ENCODE measurements at regions not wholly inside any gene's neighbourhood (a gene's known extent, or its start where the extent isn't known, plus 50 kb on each side); places are given as distances from the start of the nearest gene placed in this dataset.

DNA sequence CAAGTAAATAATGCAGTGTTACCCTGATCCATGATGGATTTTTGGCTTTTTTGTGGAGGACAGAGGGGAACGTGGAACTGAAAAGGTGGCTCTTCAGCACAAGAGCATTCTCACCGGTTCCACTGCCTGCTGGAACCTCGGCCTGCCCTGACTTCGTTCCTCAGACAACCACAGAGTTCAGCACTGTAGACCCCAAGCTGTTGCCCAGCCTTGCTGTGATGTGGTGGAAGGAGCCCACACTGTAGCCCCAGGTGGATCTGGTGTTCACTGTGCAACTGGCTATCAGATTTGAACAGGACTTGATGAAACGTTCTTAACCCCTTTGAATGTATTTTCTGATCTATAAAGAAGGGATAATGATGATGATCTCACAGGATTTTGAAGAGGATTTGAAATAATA is 293.5 kb downstream of the TRIB2 start:
- Mint-ChIP-seq H3K27me3 (ENCODE audit: low read depth) (peaks cover 21% of the 10 kb centered on the region), H3K9me3 (no peaks in the 10 kb centered on the region), H3K36me3 (ENCODE audit: low read depth) (no peaks in the 10 kb centered on the region), H3K4me3 (no peak overlapping the region), H3K4me1 (ENCODE audit: low read depth) (no peaks in the 10 kb centered on the region), H3K27ac (no peak overlapping the region)
- no peak for DNase-seq
- CTCF ChIA-PET = interaction anchor here (1.8 kb wide), 1 partner anchor 79 kb away, joined by 5 read pairs; no protein-coding TSS in a partner anchor
- intact Hi-C loops (cut with micrococcal nuclease) = no loop called here

DNA sequence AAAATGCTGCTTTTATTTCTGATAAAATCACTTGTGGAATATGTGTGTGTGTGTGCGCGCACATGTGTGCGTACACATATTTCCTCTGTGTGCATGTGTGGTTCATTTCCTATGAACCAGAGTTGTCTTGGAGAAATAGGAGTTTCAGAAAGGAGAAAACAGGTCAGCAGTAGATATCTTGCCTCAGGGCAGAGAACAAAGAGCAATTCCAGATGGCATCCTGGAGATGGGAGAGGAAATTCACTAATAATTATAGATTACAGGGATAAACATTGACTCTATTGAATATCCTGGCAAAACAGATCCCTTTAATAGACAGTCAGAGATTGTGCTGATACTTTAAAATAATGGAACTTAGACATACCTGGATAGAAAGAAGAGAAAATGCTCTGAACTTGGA is 298.0 kb downstream of the TRIB2 start:
- no peak overlapping the region for H3K27ac Mint-ChIP-seq

DNA sequence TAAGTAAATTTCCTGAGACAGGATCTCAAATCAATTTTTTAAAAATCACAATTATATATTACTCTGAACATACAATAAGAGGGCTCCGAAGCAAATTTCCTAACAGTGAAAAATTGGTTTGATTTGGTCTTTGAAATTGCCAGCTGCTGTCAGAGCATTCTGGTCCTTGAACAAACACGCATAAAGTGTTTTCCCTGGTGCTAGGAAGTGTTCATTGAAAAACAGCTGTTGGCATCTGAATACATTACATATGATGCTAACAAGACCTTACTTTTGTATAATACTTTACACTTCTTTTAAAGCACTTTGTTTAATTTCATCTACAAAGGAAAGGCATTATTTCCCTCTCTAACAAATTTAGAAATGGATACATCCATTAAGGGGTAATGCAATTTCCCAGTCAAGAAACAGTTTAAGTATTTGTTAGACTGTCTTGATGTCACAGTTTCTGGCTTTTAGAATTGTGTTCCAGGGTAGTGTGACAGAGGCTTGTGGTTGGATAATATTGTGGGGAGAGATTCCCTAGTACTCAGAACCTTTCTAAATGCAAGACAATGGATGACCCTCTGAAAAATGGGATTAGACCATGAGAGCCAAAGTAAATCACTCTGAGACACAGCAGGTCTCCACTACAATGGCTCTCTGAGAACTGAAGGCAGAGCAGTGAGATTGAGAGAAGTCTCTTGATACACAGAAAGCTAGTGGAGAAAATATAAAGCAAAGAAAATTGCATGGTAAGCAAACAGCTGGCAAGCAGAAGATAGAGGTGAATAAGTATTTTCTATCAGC is 299.0 kb downstream of the TRIB2 start:
- CTCF ChIA-PET = interaction anchor here (2.7 kb wide), 1 partner anchor 9 kb away, joined by 12 read pairs; no protein-coding TSS in a partner anchor
- no peak overlapping the region for H3K27ac Mint-ChIP-seq
- intact Hi-C loops (cut with micrococcal nuclease) = no loop called here

More for the DNA sequence above, 298.0 kb downstream of the TRIB2 start:
- DNase-seq = no peak
- no peaks in the 10 kb centered on the region for H3K9me3 Mint-ChIP-seq
- intact Hi-C loops (cut with micrococcal nuclease) = no loop called here
- CTCF ChIA-PET = no interaction called here
- H3K27me3 Mint-ChIP-seq (ENCODE audit: low read depth) = peaks cover 24% of the 10 kb centered on the region
- no peaks in the 10 kb centered on the region for H3K36me3 Mint-ChIP-seq (ENCODE audit: low read depth)
- no peak overlapping the region for H3K4me3 Mint-ChIP-seq
- H3K4me1 Mint-ChIP-seq (ENCODE audit: low read depth) = no peaks in the 10 kb centered on the region

DNA sequence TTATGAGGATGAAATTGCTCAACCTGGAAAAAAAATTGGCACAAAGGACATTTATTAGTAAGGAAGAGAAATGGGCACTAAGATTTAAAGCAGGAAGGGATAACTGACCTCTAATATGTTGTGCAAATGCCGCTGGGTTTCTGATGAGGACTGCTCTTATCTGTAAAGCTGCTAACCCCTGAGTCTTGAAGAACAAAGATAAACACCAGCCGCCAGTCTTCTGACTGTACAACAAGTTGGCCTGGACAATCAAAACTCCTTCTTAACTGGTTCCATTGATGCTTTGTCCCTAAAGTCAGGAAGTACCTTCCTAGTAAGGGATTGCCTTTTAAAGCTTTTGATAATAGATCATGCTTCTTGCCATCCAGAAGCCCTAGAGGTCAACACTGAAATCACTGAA is 301.8 kb downstream of the TRIB2 start:
- CTCF ChIA-PET = interaction anchor here (1.8 to 2.7 kb wide), 2 partner anchors 11 to 27 kb away, joined by 5 to 12 read pairs; no protein-coding TSS in a partner anchor
- Mint-ChIP-seq H3K27ac (no peak overlapping the region), H3K9me3 (no peaks in the 10 kb centered on the region), H3K36me3 (ENCODE audit: low read depth) (no peaks in the 10 kb centered on the region), H3K27me3 (ENCODE audit: low read depth) (peaks cover 19% of the 10 kb centered on the region), H3K4me3 (no peak overlapping the region), H3K4me1 (ENCODE audit: low read depth) (no peaks in the 10 kb centered on the region)
- intact Hi-C loops (cut with micrococcal nuclease) = no loop called here
- no peak for DNase-seq

More for the DNA sequence above, 299.0 kb downstream of the TRIB2 start:
- no peak for DNase-seq
- Mint-ChIP-seq H3K4me1 (ENCODE audit: low read depth) (no peaks in the 10 kb centered on the region), H3K9me3 (no peaks in the 10 kb centered on the region), H3K36me3 (ENCODE audit: low read depth) (no peaks in the 10 kb centered on the region), H3K27me3 (ENCODE audit: low read depth) (peaks cover 23% of the 10 kb centered on the region), H3K4me3 (no peak overlapping the region)

DNA sequence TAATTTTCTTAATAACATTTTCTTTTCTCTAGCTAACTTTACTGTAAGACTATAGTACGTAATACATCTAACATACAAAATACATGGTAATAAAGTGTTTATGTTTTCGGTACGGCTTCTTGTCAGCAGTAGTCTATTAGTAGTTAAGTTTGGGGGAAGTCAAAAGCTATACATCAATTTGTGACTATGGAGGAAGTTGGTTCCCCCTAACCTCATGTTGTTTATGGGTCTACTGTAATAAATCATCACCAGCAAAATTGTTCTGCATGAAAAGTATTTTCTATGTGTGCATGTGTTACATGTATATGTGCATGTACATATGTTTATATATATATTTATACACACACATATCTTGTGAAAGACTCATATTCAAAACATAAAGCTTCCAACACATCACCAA is 303.0 kb downstream of the TRIB2 start:
- Mint-ChIP-seq H3K36me3 (ENCODE audit: low read depth) (no peaks in the 10 kb centered on the region), H3K4me3 (no peak overlapping the region), H3K4me1 (ENCODE audit: low read depth) (no peaks in the 10 kb centered on the region), H3K9me3 (no peaks in the 10 kb centered on the region), H3K27me3 (ENCODE audit: low read depth) (peaks cover 15% of the 10 kb centered on the region), H3K27ac (no peak overlapping the region)
- DNase-seq = no peak
- CTCF ChIA-PET = interaction anchor here (0.6 to 1.4 kb wide), 2 partner anchors 13 to 132 kb away, joined by 4 to 5 read pairs; no protein-coding TSS in a partner anchor
- intact Hi-C loops (cut with micrococcal nuclease) = no loop called here

DNA sequence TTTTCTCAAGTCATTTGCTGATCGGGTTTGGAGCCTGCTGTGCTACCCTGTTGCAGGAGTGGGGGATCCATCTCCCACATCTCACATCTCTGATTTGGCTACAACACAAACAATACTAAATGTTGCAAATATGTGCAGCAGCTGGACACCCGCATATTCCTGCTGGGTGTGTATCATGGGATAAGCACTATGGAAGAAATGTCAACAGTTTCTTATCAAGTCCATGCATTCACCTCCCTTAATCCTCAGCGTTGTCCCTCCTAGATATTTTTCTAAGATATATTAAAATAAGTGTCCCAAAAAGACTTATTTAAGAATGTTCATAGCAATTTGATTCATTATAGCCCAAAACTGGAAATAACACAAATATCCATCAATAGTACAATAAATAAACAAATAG is 303.7 kb downstream of the TRIB2 start:
- Mint-ChIP-seq H3K36me3 (ENCODE audit: low read depth) (no peaks in the 10 kb centered on the region), H3K27ac (no peak overlapping the region), H3K27me3 (ENCODE audit: low read depth) (peaks cover 15% of the 10 kb centered on the region), H3K4me1 (ENCODE audit: low read depth) (no peaks in the 10 kb centered on the region), H3K9me3 (no peaks in the 10 kb centered on the region), H3K4me3 (no peak overlapping the region)
- intact Hi-C loops (cut with micrococcal nuclease) = no loop called here
- CTCF ChIA-PET = interaction anchor here (0.6 to 1.4 kb wide), 2 partner anchors 14 to 132 kb away, joined by 4 to 5 read pairs; no protein-coding TSS in a partner anchor
- no peak for DNase-seq

DNA sequence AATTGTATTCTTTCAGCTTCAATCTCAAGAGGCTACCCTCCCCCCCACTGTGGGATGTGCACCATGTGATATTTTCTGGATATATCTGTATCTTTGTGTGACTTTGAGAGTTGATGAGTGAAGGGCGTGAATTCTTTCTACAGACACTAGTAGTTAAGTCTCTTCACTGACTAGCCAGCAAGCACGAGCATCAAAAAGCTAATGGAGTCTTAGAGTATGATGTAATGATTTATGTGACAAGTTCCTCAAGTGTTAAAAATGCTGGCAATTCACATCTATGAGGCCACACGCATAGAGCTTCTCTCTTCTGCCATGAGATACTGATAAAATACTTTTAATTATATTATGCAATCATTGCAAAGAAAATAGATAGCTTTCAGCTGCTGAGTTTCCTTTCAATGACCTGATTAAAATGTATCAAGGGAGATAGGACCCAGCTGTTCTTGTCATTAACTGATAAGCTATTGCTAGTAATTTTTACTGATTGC is 304.8 kb downstream of the TRIB2 start:
- peaks cover 12% of the 10 kb centered on the region for H3K27me3 Mint-ChIP-seq (ENCODE audit: low read depth)
- CTCF ChIA-PET = interaction anchor here (0.9 kb wide), 1 partner anchor 12 kb away, joined by 4 read pairs; no protein-coding TSS in a partner anchor
- no peak for DNase-seq
- H3K9me3 Mint-ChIP-seq = no peaks in the 10 kb centered on the region
- H3K36me3 Mint-ChIP-seq (ENCODE audit: low read depth) = no peaks in the 10 kb centered on the region
- no peak overlapping the region for H3K27ac Mint-ChIP-seq
- no peak overlapping the region for H3K4me3 Mint-ChIP-seq
- H3K4me1 Mint-ChIP-seq (ENCODE audit: low read depth) = no peaks in the 10 kb centered on the region
- intact Hi-C loops (cut with micrococcal nuclease) = no loop called here

DNA sequence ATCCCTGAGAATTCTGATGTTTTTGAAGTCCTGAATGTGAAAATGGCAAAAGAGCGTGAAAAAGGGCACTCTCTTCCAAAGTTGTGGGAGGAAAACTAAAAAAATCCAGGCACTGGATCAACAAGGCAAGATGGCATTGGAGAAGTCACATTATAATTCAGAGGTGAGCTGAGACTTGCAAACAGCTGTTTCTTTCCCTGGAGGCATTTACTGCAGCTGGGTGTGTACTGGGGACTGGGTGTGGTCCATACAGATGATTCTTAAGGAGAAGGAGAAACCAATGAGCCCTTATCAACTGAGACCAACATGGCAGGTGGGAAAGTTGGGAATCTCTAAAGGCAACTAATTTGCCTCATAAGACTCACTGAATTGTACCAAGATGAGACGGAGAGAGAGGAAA is 313.9 kb downstream of the TRIB2 start:
- no peaks in the 10 kb centered on the region for H3K36me3 Mint-ChIP-seq (ENCODE audit: low read depth)
- no peak overlapping the region for H3K27ac Mint-ChIP-seq
- peaks cover 5% of the 10 kb centered on the region for H3K27me3 Mint-ChIP-seq (ENCODE audit: low read depth)
- H3K9me3 Mint-ChIP-seq = no peaks in the 10 kb centered on the region
- no peak overlapping the region for H3K4me3 Mint-ChIP-seq
- CTCF ChIA-PET = no interaction called here
- no peaks in the 10 kb centered on the region for H3K4me1 Mint-ChIP-seq (ENCODE audit: low read depth)
- DNase-seq = no peak
- intact Hi-C loops (cut with micrococcal nuclease) = no loop called here

DNA sequence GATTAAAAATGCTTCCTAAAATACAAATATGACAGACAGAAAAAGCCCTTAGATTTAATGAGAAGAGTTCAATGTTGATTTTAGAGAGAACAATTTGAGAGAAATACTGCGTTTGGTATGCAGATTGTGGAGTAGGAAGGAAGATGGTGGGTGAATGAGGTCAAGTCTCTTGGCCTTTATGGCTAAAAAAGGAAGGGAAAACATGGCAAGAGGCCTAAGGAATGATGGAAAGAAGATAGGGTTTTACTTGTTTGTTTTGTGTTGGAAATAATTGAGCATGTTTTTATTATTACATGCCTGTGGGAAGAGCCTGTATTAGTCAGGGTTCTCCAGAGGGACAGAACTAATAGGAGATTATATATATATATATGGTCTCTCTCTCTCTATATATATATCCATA is 318.1 kb downstream of the TRIB2 start:
- Mint-ChIP-seq H3K4me1 (ENCODE audit: low read depth) (no peaks in the 10 kb centered on the region), H3K36me3 (ENCODE audit: low read depth) (no peaks in the 10 kb centered on the region), H3K9me3 (no peaks in the 10 kb centered on the region), H3K27me3 (ENCODE audit: low read depth) (peaks cover 7% of the 10 kb centered on the region), H3K27ac (no peak overlapping the region), H3K4me3 (no peak overlapping the region)
- DNase-seq = no peak
- CTCF ChIA-PET = no interaction called here
- intact Hi-C loops (cut with micrococcal nuclease) = no loop called here

DNA sequence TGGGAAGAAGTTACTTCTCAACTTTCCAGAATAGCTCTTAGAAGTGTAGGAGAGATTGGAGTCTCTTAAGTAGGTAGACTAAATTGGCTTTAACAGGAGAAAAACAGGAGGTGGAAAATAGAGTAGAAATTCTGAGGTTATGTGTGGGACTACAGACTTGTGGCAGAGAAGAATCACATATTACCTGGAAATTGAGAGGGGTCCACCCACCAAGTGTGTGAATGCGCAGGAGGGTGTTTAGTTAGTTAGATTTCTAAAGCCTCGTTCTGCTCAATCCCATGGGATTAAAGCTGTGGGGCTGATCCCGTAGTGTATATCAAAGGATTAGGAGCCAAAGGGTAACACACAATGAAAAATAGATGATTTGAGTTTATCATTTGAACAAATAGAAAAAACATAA is 319.1 kb downstream of the TRIB2 start:
- Mint-ChIP-seq H3K4me3 (no peak overlapping the region), H3K4me1 (ENCODE audit: low read depth) (no peaks in the 10 kb centered on the region), H3K9me3 (peaks cover 4% of the 10 kb centered on the region), H3K27ac (no peak overlapping the region), H3K27me3 (ENCODE audit: low read depth) (peaks cover 10% of the 10 kb centered on the region), H3K36me3 (ENCODE audit: low read depth) (no peaks in the 10 kb centered on the region)
- DNase-seq = no peak
- intact Hi-C loops (cut with micrococcal nuclease) = no loop called here
- CTCF ChIA-PET = interaction anchor here (0.7 to 1.1 kb wide), 2 partner anchors 15 to 18 kb away, joined by 3 read pairs; no protein-coding TSS in a partner anchor

DNA sequence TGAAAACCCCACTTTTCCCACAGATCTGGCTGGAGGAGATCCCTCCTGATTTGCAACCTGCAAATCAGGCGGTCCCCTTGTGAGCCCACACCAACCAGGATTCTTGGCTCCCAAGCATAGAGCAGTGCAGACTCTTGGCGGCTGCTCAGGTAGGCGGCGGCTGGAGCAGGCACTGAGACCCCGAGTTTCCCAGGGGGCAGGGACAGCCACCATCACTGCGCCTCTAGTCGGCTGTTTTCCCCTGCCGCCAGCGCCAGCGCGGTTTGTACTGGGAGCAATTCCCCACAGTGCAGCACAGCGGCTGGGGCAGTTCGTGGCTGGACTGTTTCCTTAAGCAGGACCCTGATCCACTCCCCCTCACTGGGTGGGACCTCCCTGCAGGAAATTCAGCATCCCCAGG is 323.3 kb downstream of the TRIB2 start:
- CTCF ChIA-PET = interaction anchor here (0.8 kb wide), 1 partner anchor 33 kb away, joined by 4 read pairs; no protein-coding TSS in a partner anchor
- Mint-ChIP-seq H3K9me3 (peaks cover 13% of the 10 kb centered on the region), H3K36me3 (ENCODE audit: low read depth) (peaks cover 1% of the 10 kb centered on the region), H3K27ac (no peak overlapping the region), H3K4me1 (ENCODE audit: low read depth) (no peaks in the 10 kb centered on the region), H3K4me3 (no peak overlapping the region), H3K27me3 (ENCODE audit: low read depth) (peaks cover 35% of the 10 kb centered on the region)
- no peak for DNase-seq
- intact Hi-C loops (cut with micrococcal nuclease) = no loop called here

DNA sequence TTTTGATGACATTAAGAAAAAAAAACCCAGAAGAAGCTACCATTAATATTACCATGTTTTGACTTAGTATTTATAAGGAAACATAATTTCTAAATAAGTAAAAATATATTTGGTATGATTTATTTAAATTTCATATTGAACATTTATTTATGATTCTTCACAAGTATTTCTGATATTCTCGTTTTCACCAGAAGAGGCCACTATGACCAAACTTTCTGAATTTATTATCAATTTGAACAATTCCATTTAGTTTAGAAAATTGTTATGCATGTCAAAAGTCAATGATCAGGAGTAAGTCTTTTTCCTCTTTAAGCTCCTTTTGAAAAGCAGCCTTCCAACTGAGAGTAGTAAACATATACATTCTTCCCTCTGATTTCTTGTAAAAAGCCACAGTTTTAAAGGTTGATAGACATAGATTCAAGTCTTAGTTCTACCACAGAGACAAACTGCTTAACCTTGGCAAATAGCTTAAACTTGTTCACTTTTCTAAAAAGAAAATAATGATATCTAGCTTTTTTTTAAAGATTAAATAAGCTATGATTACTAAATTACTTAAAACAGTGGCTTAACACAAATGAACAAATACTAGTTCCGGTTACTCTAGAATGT is 329.9 kb downstream of the TRIB2 start:
- peaks cover 2% of the 10 kb centered on the region for H3K9me3 Mint-ChIP-seq
- intact Hi-C loops (cut with micrococcal nuclease) = no loop called here
- no peak overlapping the region for H3K27ac Mint-ChIP-seq
- CTCF ChIA-PET = interaction anchor here (0.6 to 1.6 kb wide), 3 partner anchors 10 to 40 kb away, joined by 4 to 9 read pairs (median 5); no protein-coding TSS in a partner anchor
- no peaks in the 10 kb centered on the region for H3K4me1 Mint-ChIP-seq (ENCODE audit: low read depth)
- peaks cover 1% of the 10 kb centered on the region for H3K36me3 Mint-ChIP-seq (ENCODE audit: low read depth)
- H3K27me3 Mint-ChIP-seq (ENCODE audit: low read depth) = peaks cover 27% of the 10 kb centered on the region
- H3K4me3 Mint-ChIP-seq = no peak overlapping the region
- no peak for DNase-seq

Data from activated naive CD4-positive, alpha-beta T cell treated with anti-CD3 and anti-CD28 coated beads for 36 hours (primary cell).